GM21723 (cell line): ENCODE measurements at regions not wholly inside any gene's neighbourhood (a gene's known extent, or its start where the extent isn't known, plus 50 kb on each side); places are given as distances from the start of the nearest gene placed in this dataset.
A peak's percentile ranks its signal among the peaks of the same experiment; 100 is the strongest.
"Not testable (repeated sequence)": the region's sequence is repeated elsewhere in the genome, so short reads cannot be mapped to it uniquely, and the experiment has no call there.

Experiments used
- ATAC-seq: cut with Tn5 transposase; IDR thresholded peaks from one replicate; pipeline ENCODE4 v1.9.1; 2021; ENCODE audit warnings: mild to moderate bottlenecking, moderate library complexity; ENCODE audit not compliant: unreplicated experiment

DNA sequence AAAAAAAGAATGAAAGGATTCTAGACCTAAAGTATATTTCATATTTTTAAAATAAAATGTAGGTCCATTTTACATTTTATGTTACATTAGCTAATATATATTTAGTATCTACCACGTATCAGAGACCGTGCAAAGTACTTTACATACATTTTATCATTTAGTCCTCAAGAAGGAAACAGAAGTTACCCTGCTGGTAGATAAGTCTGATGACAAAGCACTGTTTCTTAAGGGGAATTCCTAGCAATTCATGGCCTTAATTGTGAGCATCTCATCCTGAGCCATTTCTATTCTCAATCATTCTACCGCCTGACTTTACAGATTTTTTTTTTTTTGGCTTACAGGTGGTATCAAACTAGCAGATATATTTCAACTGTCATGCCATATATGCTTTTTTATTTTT is 367.7 kb downstream of the PRELID2 start:
- ATAC-seq = no peak

DNA sequence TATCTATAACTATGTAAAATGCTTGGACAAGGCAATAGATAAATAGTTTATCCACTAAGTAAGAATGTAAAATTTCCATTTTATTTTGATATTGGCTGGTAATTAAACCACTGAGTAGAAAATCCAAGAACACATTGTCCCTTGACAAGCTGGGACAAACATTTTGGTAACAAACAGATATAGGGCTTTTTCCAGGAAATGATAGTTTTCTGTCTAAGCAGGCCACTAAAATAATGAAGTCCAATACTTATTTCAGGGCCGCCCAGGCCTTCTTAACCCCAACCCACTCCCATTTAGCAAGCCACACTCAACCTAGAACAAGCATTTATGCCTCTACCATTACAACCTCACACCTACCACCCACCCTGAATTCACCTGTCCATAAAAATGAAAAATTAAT is 368.6 kb downstream of the PRELID2 start:
- no peak for ATAC-seq

GRCh38 chr5:145465474-145466263 is 369.5 kb downstream of the PRELID2 start:
- no peak for ATAC-seq

- no peak for ATAC-seq
Measured at GRCh38 chr5:145464171-145464570, 371.0 kb downstream of the PRELID2 start.

- no peak for ATAC-seq
Measured at GRCh38 chr5:145463634-145464033, 371.5 kb downstream of the PRELID2 start.

DNA sequence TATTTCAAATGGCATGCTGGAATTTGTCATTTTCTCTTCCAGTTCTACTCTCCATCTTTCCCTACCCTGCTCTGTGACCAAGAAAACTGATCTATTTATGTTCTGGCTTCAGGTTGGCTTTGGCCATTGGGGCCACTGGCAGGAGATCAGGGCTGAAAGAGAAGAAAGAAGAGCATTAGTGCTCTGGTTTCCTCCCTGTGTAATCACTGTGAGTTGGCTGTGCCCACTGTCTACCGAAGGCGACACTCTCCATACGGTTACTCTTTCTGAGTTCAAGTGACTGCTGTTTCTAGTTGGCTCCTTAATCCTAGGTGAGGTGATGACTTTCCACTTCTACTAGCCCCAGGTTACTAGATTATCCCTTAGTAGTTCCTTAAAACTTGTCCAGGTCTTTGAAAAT is 372.6 kb downstream of the PRELID2 start:
- ATAC-seq = no peak

DNA sequence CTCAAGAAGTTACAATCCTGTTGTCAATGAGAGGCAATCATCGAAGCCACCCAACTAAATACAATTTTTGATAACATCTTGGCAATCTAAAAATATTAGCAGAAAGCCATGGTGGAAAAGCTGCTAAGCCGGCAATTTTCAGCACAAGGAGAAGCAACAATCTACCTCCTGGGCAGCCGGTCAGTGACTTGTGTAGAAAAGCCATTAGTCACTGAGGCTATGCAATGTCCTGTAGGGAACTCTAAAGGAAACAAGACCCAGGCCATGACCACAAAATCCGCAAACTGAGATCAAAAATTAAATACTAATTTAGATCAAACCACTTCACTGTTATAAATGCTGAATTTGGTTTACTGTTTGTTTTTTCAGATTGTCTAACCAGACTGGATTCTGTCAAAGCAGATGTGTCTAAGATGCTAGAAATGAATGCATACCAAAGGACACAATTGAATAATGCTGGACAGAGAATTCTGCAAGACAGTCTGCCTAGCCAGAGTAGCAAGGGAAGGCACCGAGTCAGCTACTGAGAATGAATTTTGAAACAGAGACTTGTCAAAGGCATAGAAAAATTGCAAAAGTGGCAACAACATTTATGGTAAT is 384.8 kb downstream of the PRELID2 start:
- no peak for ATAC-seq

DNA sequence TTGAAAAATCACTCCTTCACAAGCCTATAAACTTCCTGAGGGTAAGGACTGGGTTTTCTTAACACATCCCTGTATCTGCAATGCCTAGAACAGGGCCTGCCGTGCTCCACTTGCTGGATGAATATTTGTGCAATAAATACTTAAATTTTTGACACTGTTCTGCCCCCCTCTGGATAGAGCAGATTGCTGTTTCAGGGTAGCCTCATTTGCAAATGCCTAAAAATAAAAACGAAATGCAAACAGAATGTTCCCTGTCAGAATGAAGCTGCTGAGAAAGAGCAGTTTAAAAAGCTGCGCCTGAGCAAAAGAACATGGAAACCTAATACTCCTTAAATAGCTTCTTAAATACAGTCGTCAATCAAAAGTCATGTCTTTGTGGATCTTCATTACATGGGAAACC is 385.3 kb downstream of the PRELID2 start:
- ATAC-seq = no peak

GRCh38 chr5:145446875-145447274 is 388.3 kb downstream of the PRELID2 start:
- not testable (repeated sequence) for ATAC-seq

DNA sequence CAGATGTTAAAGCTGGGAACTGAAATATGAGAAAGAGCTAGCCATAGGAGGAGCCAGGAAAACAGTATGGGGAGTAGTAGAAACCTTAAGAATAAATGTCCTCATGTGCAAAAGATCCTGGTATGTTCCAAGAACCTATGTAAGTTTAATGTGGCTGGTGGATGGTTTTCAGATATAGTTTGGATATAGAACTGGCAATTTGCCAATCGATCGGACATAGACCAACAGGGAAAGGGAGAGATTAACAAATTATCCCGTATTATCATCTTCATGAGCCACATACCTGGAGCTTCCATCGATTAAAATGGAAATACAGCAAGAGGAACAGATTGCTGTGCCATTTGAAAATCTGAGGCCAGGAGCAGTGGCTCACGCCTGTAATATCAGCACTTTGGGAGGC is 388.7 kb downstream of the PRELID2 start:
- no peak for ATAC-seq

DNA sequence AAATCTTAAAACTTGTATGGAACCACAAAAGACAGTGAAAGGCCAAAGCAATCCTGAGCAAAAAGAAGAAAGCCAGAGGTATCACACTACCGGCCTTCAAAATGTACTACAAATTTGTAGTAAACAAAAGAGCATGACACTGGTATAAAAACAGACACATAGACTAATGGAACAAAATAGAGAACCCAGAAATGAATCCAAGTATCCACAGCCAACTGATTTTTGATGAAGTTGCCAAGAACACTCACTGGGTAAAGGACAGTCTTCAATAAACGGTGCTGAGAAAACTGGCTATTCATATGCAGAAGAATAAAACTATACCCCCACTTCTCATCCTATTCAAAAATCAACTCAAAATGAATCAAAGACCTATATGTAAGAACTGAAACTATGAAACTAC is 390.1 kb downstream of the PRELID2 start:
- ATAC-seq = no peak

DNA sequence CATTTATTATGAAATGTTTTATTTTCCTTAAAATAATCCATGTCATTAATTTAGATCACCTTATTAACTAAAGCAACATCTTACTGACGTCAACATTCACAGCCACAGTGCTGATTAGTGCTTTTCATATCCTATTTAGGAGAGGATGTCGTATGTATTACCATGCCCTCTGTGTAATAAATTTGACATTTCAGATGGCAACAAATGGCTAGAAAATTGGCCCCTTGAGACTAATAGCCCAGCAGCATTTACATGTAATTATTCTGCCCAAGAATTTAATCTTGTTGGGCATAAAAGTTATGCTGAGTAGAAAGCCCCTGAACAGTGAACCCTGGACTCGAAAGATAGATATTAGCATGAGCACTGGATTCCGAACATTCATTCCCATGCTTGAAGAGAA is 391.2 kb downstream of the PRELID2 start:
- no peak for ATAC-seq

GRCh38 chr5:145443366-145443765 is 391.8 kb downstream of the PRELID2 start:
- ATAC-seq = no peak

- ATAC-seq = not testable (repeated sequence)
Measured at GRCh38 chr5:145442661-145443060, 392.5 kb downstream of the PRELID2 start.

- ATAC-seq = no peak
Measured at GRCh38 chr5:145441228-145441627, 393.9 kb downstream of the PRELID2 start.

- no peak for ATAC-seq
Measured at GRCh38 chr5:145437627-145438026, 397.5 kb downstream of the PRELID2 start.

- ATAC-seq = no peak
Measured at GRCh38 chr5:145433077-145433476, 402.1 kb downstream of the PRELID2 start.

- ATAC-seq = no peak
Measured at GRCh38 chr5:145429170-145429569, 406.0 kb downstream of the PRELID2 start.

GRCh38 chr5:145408048-145408341 is 427.1 kb downstream of the PRELID2 start:
- ATAC-seq = peak; percentile 77

GRCh38 chr5:145407300-145408047 is 427.7 kb downstream of the PRELID2 start:
- ATAC-seq = peak; percentile 52

- no peak for ATAC-seq
Measured at GRCh38 chr5:145403992-145404391, 431.1 kb downstream of the PRELID2 start.

DNA sequence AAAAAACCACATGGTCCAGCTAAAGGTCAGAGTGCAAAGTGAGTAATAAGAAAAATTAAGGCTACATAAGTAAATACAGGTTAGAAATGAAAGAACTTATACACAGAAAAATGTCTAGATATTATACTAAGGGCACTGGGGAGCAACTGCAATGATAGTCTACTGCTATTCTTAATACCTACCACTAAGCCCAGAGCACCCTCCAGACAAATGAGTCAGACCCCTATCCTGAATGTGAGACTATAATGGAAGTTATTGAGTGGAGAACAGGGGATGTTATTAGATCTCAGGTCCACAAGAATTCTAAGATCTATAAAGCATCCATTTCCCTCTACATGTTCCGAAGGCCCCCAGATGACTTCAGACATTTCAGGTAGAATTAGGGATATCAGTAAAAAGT is 438.3 kb downstream of the PRELID2 start:
- ATAC-seq = no peak
